GM21717 (cell line): ENCODE measurements at regions not wholly inside any gene's neighbourhood (a gene's known extent, or its start where the extent isn't known, plus 50 kb on each side); places are given as distances from the start of the nearest gene placed in this dataset.

Experiments used
- ATAC-seq: cut with Tn5 transposase; IDR thresholded peaks from one replicate; pipeline ENCODE4 v1.9.1; 2021; ENCODE audit warnings: mild to moderate bottlenecking, moderate library complexity; ENCODE audit not compliant: unreplicated experiment

DNA sequence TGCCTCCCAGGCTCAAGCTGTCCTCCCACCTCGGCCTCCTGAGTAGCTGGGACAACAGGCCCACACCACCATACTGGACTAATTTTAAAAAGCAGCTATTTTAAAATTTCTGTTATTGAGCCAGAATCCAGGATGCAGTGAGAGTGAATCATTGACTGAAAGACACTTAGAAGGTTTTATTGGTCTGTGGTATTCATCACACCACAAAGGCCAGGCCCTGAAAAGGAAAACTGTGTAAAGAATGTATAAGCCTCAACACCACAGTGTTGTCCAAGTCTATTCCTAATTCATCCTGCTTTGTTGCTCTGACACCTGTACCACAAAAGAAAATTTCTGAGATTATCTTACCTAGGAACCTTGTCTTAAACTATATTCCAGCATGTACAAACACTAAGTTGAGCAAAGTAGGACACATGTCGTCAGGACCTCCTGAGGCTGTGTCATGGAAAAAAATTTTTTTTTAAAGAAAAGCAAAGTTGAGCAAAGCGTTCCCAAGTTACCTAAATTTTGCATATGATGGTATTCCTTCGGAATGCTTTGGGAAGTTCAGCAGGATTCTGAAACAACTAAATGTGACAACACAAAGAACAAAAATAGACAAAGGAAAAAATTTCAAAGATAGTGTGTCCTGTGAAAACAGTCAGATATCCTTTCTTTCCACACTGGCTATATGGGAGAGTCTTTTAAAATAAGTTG lies 129.6 kb upstream of the MKLN1 start:
- ATAC-seq, result no peak

DNA sequence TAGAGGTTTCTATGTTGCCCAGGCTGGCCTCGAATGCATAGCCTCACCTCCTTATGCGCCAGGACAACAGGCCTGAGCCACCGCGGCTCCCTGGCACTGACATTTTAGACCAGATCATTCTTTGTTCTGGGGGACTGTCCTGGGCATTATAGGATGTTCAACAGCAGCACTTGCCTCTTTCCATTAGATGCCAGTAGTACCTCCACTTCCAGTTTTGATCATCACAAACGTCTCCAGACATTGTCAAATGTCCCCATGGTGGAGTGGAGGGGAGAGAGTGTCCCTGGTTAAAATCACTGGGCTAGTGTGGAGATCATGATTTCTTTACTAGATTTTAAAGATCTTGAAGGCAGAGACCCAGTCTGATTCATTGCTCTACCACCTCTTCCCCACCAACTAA lies 125.2 kb upstream of the MKLN1 start:
- ATAC-seq, result no peak

- no peak for ATAC-seq
Measured at GRCh38 chr7:131203291-131203976, 124.2 kb upstream of the MKLN1 start.

DNA sequence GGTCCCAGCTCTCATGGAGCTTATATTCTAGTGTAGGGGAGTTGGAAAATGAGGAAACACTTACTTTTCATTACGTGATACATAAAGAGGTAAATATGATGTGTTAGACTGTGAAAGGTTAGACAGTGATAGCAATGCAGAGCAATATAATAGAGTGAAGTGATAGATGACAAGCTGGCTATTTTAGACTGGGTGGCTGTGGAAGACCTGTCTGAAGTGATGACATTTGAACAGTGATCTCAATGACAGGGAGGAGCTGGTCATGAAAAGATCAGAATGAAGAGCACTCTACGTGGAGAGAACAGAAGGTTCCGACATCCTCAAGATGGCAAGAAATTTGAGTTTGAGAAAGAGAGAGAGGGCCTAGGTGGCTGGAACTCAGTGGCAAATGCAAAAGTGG lies 118.9 kb upstream of the MKLN1 start:
- no peak for ATAC-seq

- no peak for ATAC-seq
Measured at GRCh38 chr7:131210618-131211017, 117.1 kb upstream of the MKLN1 start.

GRCh38 chr7:131211500-131211899 lies 116.2 kb upstream of the MKLN1 start:
- no peak for ATAC-seq

DNA sequence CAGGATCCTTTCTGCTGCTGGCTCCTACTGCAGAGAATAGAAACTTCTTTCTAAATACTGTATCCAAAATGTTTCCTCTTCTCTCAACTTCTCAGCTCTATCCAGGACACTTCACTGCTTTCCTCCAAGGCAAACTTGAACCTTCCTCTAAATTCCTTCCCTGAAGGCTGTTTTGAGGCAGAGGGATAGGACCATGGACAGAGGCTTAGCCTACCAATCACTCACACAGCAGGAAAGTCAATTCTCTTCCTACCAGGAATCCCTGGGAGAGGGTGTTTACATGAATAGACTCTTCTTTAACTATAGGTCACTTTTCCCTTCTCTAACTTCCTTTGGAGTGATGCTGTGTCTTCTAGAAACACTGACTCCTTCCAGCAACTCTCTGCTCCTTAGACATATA lies 115.6 kb upstream of the MKLN1 start:
- no peak for ATAC-seq

- ATAC-seq, result peak; percentile 59
Measured at GRCh38 chr7:131218727-131219128, 108.9 kb upstream of the MKLN1 start.

- peak; percentile 33 for ATAC-seq
Measured at GRCh38 chr7:131219312-131220041, 108.2 kb upstream of the MKLN1 start.

GRCh38 chr7:131221061-131221460 lies 106.6 kb upstream of the MKLN1 start:
- no peak for ATAC-seq

DNA sequence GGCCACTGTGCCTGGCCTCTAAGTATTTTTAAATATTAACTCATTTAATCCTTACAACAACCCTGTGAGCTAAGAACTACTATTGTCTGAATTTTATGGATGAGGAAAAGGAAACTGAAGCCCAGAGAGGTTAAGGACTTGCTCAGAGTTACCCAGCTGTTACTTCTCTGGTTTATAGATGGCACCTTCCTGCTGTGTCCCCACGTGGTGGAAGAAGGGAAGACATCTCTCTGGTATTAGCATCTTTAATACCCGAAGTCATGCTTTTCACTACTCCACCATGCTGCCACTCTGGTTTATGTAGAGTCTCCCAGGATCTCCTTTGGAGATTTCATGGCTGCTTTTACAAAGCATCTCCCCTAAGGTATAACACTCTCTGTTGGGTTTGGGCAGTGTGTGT lies 105.5 kb upstream of the MKLN1 start:
- ATAC-seq, result no peak

GRCh38 chr7:131223151-131223550 lies 104.5 kb upstream of the MKLN1 start:
- ATAC-seq, result no peak

GRCh38 chr7:131224996-131225395 lies 102.7 kb upstream of the MKLN1 start:
- ATAC-seq, result no peak

GRCh38 chr7:131225619-131226513 lies 101.8 kb upstream of the MKLN1 start:
- no peak for ATAC-seq

DNA sequence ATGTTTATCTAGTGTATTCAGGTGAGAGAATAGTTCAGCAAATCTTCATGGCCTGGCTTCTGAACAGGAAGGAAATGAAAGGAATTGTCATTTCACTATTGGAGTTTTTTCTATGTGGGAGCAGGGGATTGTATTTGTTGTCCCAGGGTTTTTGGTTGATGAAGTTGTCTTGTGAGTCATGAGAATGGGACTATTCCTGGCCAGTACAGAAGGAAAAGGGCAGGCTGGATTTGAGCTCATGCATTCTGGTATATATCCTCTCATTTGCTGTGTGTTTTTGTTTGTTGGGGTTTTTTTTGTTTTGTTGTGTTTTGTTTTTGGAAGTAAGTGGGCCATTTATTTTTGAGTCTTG lies 101.2 kb upstream of the MKLN1 start:
- ATAC-seq, result no peak

DNA sequence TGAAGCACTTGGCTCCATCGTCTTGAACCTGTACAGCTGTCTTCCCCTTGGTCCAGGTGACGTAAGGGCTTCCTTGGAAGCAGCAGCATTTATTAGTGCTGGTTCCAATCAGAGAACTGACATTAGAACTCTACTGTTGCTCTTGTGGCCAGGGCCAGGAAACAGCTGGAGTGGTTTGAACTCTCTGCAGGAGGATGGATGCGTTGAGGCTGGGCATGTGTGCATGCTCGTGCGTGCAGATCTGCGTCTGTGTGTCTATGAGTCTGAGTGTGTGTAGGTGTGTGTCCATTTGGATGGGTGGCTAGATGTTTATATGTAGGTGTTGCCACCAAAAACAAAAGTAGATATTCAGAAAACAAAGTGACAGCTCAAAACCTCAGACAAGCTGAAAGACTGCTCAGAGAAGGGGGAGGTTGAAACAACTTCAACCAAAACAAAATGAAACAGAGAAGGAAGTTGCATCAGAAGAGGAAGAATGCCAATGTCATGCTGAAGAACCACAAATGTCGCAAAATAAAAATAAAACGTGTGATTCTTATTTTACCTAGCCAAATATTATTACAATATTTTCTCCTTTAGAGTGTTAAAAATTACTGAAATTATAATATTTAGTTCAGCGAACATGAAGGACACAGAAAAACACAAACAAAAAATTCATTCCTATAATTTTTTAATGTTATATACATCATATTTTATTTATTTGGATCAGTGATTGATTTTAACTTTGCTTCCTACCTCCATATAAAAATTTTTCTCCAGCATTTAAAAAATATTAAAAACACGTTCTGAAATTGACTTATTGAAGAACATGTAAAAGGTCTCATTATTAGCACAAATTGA lies 96.1 kb upstream of the MKLN1 start:
- peak; percentile 68 for ATAC-seq

DNA sequence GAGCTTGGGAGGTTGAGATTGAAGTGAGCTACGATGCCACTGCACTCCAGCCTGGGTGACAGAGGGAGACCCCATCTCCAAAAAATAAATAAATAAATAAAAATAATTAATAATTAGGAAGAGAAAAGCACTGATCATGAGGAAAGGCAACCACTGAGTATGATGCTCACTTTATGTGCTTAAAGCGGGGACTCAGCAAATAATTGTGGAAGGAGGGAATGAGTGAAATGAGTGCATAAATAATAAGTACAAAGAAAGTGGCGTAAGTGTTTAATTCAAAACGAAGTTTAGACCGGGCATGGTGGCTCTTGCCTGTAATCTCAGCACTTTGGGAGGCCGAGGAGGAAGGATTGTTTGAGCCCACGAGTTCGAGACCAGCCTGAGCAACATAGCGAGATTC lies 94.9 kb upstream of the MKLN1 start:
- ATAC-seq, result no peak

DNA sequence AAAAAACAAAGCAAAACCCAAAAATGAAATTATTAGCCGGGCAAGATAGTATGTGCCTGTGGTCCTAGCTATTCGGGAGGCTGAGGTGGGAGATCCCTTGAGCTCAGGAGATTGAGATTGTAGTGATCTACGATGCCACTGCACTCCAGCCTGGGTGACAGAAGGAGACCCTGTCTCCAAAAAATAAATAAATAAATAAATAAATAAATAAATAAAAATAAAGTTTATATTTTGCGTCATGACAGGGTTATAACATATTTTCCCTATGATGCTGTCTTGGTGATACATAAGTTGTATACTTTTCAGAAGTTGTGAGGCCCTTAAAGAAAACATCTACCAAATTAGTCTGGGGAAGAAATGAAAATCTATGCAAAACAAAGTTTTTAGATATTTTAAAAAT lies 94.5 kb upstream of the MKLN1 start:
- ATAC-seq, result no peak

DNA sequence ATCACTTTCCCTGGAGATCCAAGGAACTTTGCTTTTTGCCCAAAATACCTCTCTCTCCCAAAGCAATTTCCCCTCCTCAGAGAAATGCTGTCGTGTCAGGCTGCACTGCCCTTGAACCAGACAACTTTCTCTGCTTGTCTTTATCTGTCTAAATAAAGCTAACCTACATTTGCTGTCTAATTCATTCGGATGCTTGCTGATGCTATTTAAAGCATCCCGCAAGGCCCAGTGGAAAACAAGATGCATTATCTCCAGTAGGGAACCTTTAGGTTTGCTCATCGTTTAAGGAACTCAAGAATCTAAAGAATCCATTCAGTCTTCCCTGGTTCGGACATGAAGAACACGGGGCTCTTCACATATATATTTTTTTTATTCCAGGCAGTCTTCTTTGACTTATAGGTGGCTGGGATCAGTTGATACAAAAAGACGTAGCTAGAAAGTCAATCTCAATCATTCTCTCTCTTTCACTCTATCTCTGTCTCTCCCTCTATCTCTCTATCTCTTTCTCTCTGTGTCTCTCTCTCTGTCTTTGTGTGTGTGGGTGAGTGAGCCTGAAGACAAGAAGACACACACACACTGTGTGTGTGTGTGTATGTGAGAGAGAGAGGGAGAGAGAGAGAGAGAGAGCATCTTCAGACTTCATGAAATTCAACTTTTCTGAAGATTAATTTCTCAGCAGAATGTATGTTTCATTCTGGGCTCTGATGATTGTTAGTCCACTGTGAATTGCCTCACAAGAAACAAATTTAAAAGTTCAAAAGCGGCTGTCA lies 92.8 kb upstream of the MKLN1 start:
- ATAC-seq, result no peak
